Lower leg skin (tissue), 3 donors: ENCODE measurements at regions not wholly inside any gene's neighbourhood (a gene's known extent, or its start where the extent isn't known, plus 50 kb on each side); places are given as distances from the start of the nearest gene placed in this dataset.

Source experiments
- CTCF ChIP-seq, 3 donors: fragments of 450-650 bp; IDR thresholded peaks; one replicate each; pipeline ENCODE4 v1.5.1; 2016; ENCODE audit warnings: antibody characterized with exemption in 3 of 3, mild to moderate bottlenecking in 3 of 3, moderate library complexity in 2 of 3
- POLR2A ChIP-seq, 2 donors: fragments of 450-650 bp; IDR thresholded peaks; one replicate each; pipeline ENCODE4 v1.6.1; 2016 to 2017; ENCODE audit warnings: antibody characterized with exemption in 2 of 2, mild to moderate bottlenecking in 1 of 2, moderate library complexity in 1 of 2

GRCh38 chr2:62339413-62339812 lies 143.5 kb downstream of the B3GNT2 start:
- TF ChIP-seq CTCF (IDR thresholded peaks at IDR 0.05) (no peak), POLR2A (IDR thresholded peaks at IDR 0.05) (no peak)
